Activated T-cell treated with anti-CD3 and anti-CD28 coated beads, Interleukin-2, amount 50 U/mL, for 1 hour (primary cell): ENCODE measurements at regions not wholly inside any gene's neighbourhood (a gene's known extent, or its start where the extent isn't known, plus 50 kb on each side); places are given as distances from the start of the nearest gene placed in this dataset.

ENCODE experiments used
- DNase-seq: peaks from one replicate; pipeline ENCODE4 v3.0.0-alpha.2; 2020

DNA sequence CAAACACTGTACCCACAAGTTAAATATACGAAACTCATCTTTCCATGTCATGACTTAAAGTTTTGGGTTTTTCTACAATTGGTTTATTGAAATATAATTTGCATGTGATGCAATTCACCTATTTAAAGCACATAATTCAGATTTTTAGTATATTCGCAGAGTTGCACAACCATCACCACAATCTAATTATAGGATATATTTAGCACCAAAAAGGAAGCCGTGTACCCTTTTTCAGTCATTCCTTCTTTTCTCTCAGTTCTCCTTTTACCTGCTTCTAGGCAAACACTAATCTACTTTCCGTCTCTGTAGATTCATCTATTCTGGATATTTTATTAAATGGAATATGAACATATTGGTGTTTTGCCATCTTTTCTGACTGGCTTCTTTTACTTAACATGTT lies 1458.1 kb upstream of the TENM4 start:
- no peak for DNase-seq

DNA sequence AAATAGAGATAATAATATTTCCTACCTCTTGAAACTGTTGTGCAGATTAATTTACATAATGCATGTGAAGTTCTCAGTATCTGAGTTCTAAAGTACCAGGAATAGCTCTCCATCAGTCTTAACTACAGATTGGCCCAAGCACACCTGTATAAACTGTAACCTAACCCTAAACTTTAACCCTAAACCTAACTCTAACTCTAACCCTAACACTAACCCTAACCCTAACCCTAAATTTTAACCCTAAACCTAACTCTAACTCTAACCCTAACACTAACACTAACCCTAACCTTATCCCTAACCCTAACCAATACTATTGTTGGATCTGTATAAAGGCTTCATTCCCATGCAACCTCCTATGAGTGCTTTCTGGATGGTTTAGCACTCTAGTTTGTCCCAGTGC lies 1445.9 kb upstream of the TENM4 start:
- no peak for DNase-seq

DNA sequence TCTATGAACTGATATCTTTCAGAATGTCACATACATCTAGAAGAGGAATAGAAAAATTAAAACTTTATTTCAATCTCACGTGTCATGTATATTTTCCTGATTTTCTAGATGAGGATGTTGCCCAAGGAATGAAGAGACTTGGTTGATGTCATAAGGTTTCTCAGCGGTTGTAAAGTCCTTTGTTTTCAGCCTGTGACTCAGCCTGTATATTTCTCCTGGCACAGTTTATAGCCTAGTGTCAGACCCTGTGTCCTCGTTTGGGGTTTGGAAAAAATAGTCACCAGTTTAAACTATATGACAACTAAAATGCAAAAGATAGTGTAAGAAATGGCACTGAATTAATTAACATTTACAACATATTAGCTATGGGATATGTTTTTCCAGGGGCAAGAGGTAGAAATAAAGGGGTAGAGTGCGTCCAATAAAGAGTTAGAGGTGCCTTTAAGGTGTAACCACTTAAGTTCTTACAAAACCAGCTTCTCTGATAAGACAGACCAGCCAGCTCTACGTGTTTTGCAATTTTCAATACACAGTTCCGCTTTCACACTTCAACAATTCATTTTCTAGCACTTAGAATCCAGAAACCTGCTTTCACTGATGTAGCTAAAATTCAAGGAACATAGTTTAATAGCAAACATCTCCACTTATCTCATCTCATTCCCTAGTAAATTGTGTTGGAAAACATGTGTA lies 1432.6 kb upstream of the TENM4 start:
- DNase-seq = no peak

DNA sequence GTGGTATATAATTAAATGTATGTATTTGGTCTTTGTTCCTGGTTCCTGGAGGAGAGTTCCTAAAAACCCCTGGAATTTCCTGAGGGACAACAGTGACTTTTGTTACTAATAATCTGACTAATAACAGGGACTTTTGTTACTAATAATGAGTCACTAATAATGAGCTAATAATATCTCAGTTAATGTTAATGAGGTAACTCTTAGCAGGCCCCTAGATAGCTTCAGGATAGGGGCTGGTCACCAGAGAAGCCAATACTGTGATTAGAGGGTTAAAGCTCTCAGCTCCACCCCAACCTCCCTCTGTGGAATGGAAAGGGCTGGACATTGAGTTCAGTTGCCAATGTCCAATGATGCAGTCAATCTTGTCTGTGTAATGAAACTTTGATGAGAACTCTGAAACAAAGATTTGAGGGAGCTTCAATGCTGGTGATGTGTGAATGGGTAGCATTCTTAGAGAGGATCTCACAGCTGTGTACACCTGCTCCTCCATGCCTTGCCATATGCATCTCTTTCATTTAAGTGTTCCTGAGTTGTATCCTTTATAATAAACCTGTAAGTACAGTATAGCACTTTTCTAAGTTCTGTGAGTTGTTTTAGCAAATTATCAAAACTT lies 1431.4 kb upstream of the TENM4 start:
- no peak for DNase-seq

DNA sequence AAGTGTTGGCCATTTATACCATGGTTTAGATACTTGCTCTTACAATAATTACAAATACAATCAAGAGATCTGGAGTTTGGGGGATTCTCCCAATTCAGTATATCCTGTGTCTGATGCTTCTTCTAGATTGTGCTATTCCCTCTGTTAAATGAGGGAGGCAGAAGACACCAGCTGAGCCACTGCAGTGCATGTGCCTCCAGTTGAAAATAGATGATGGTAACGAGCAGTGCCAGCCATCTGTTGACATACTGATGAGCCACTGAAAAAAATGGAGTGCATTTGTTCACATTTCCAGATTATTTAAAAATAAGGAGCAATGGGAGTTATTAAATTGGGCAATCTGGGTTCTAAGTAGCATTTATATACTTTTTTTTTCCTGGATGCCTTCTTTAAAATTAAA lies 1428.0 kb upstream of the TENM4 start:
- DNase-seq = no peak

DNA sequence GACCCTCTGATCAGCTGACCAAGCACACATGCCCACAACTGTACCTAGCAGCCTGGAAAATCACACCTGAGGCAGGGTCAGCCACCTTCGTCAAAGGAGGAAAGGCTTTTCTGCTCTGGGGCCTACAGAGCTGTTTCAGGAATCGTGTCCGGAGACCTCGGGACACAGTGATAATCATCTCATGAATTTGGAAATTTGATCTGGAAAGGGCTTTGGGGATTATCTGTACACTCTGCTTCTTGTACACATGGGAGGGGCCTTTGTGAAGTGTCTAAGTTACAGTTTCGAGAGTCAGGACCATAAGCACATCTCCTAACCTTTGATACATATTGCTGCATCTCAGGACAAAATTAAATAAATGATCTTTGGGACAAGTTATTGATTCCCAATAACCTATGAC lies 1421.2 kb upstream of the TENM4 start:
- DNase-seq = no peak

DNA sequence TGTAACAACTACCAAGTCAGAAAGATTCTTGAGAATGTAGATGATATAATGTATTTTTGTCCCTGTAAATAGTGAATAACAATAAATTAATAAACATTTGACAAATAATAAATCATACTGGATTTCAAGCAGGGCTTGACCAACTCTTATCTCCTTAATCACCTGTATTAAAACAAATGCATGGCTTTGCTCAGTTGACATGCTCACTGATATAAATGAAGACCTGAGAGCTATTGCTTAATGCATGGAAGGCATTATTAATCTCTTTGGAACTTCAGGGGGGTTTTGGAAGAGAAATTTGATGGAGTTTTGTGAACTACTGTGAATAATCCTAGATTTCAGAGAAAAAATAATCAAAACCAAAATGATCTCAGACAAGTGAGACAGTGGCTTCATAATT lies 1420.4 kb upstream of the TENM4 start:
- DNase-seq = no peak

DNA sequence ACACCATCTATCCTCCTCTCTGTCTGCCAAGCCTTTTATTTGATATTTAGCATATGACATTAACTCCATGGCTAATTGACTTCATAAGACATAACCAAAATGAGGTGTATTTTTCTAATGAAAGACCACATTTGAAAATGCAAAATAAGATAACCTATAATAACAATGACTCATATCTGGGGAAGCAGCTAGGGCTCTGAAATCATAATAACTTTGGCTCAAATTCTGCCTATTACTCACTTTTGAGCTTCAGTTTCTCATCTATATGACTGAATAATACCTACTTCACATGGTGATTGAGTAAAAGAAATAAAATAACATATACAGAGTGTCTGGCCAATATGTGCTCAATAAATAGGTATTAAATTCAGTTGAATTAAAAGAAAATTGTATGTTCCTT lies 1419.8 kb upstream of the TENM4 start:
- no peak for DNase-seq

DNA sequence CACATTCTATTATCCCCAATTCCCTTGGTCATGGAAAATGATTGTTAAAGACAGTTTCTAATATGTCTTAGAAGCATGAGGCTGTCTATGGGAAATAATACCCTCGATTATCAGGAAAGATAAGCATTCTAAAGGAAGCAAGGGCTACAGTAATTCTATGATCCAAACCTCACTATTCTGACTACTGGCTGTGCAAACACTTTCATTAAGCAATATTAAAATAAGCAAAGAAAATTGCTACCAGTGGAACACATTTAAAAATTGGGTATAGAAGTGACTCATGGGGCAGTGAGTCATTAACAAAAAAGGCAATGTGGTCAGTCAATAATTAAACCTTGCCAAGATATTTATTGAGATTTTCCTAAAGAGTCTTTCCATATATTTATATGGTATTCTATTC lies 1415.2 kb upstream of the TENM4 start:
- no peak for DNase-seq

DNA sequence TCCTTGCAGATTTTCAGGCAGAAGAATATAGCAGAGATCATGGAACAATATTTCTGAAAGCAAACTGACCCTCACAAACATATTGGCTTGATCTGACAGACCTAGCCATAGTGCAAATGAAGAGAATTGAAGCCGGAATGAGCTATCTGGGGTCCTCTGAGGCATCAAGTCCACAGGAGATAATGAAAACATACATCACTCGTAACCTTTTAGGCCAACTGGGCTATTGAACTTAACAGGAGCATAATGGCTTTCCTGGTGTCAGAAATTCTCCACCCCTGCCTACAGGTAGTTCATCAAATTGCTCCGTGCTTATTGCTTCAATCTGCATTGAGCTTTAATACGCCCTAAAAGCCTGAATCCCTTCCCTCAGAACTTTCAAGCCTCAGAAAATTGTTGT lies 1414.6 kb upstream of the TENM4 start:
- no peak for DNase-seq

DNA sequence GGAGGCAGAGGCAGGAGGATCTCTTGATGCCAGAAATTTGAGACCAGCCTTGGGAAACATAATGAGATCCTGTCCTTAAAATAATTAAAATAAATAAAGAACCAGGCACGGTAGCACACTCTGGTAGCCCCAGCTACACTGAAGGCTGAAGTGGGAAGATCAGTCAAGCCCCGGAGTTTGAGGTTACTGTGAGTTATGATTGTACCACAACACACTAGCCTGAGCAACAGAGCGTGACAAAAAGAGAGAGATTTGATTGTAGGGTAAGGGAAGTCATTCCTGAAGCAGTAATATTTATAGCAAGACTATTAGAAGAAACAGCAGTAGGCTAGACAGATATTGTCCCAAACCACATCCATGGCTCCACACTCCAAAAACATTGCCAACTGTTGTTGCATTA lies 1408.4 kb upstream of the TENM4 start:
- DNase-seq = no peak

DNA sequence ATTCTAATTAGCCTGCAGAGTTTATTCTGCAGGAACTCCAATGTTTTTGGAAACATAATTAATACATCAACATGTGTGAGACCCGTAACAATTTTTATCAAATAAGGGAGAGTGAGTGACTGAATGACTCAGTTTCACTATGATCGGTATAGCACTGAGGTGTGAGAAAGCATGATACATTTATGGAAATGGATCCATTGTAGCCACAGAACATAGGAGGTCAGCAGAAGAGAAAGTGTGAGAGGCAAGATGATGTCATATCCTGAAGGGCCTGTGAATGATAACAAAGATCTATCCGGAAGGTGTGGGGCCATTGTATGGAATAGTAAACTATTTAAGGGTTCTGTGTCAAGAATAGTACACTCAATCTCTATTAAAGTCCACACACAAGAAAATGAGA lies 1406.1 kb upstream of the TENM4 start:
- no peak for DNase-seq

DNA sequence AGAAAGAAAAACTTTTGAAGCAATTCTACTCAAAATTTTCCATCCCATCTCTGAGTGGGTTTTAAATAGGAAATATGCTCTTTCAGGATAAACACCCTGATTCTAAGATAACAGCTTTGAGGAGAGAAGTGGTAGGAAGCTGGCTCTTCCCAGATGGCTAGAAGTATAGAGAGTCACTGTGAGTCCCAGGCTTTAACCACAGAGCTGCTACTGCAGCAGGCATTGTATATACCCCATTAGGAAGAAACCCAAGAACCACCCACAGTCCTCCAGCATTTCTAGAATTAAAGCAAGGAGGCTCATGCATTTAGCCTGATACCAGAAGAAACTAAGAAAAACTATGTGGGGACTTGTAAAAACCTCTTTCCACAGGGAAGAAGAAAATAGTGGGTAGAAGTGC lies 1405.6 kb upstream of the TENM4 start:
- no peak for DNase-seq

DNA sequence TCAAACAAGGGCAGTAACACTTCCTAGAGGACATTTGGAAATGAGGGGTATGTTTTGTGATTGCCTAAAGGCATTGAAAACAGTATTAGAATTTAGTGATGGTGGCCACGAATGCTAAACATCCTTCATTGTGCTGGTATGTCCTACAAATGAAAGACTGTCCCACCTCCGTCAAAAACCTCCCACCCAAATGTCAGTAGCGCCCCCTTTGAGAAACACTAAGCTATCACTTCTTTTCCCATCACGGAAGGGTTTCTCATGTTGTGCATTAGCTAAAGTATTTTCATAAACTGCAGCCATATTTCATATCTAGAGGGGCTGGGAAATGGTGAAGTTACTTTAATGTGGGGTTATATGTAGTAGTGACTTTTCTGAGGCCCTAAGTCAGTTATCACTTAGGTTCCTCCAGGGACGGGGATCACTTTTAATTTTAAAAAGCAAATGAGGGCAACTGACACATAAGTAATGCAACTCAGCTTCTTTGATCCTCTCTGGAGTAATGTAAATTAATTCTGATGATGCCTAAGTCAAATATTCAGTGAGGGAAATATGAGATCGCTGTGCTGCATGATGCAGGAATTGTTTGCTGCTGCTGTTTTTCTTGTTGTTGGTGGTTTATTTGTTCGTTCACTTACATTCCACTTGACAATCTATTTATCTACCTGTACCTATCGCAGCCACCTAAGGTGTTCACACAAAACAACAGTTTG lies 1403.4 kb upstream of the TENM4 start:
- DNase-seq = no peak

DNA sequence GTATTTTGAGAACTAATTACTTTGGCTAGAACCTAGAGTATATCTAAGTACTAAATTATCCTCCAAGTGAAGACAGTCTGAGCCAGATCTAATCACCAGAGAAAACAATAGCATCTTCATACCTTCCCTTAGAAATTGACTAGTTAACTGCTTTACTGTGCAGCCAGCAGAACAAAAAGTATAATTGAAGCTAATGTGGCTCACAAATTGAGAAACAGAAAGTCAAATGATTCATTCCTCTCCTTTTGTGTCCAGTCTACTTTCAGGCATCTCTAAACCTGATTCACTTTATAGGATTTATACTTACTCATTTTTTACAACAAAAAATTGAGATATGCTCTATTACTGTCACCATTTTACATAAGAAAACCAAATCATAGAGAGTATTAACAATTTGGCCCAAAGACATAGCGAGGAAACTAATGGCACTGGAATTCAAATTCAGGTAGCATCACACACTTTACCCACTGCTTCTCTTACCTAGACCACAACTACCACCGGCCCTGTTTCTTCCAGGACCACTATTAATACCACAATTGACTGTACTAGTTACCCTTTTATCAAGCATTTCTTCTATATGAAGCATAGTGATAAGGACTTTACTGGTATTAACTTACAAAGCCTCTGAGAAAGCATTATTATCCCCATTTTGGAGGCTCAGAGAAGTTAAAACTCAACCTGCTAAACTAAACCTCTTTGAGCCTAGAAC lies 1402.6 kb upstream of the TENM4 start:
- no peak for DNase-seq

DNA sequence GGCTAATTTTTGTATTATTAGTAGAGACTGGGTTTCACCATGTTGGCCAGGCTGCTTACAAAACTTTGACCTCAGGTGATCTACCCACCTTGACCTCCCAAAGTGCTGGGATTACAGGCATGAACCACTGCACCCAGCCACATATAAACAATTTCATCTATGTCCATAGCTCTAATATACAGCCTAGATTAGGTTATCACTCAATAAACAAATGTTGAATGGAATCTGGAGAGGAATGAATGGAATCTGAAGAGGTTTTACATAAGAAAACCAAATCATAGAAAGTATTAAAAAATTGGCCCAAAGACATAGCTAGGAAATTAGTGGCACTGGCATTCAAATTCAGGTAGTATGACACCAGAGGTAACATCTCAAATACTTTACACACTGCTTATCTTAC lies 1401.4 kb upstream of the TENM4 start:
- DNase-seq = no peak

DNA sequence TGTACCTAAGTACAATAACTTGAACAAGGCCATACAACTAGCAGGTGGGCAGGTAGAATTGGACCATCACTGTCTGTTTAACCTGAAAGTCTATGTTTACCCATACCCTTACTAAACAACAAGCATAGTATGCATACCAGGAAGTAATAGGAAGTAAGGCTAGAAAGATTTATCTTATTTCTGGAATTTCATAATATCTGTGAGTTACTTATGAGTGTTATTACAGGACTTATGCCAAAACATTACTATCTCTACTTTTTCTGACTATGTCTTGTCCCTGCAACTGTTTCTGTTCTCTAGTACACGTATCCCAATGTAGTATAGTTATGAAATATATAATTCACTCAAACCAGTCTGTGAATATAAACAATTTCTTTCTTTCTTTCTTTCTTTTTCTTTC lies 1400.8 kb upstream of the TENM4 start:
- no peak for DNase-seq

DNA sequence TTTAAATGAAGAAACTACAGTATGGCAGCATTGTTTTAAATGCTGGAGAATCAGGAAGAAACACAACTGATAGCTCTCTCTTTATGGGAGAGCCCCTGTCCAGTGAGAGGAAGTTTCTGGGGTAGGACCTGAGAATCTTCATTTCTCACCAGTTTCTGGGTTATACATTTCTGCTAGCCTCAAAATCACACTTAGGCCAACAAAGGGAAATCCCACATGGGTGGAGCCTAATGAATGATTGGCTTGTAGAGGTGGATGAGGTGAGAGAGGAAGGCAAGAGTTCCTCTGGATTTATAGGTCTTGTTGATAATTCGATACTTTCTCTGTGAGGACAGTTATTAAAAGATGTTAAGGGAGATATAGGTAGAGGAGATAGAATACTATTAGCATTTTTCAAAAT lies 1397.3 kb upstream of the TENM4 start:
- no peak for DNase-seq

DNA sequence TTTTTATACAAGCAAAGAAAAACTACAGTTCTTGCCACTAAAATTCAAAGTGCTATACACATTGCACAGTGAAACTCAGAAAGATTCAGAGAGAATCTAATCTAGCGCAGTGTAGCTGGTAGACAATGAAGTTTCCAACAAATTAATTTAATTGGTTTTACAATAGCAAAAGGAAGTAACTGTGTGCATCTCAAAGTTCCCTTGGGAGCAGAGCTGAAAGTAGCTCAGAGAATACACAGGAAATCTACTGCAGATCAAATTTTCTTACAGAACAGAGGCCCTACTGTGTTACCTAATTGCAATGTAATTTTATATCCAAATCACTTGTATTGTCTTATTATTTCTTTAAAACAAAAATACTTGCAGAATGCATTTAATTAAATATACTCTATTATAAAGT lies 1396.2 kb upstream of the TENM4 start:
- DNase-seq = no peak

DNA sequence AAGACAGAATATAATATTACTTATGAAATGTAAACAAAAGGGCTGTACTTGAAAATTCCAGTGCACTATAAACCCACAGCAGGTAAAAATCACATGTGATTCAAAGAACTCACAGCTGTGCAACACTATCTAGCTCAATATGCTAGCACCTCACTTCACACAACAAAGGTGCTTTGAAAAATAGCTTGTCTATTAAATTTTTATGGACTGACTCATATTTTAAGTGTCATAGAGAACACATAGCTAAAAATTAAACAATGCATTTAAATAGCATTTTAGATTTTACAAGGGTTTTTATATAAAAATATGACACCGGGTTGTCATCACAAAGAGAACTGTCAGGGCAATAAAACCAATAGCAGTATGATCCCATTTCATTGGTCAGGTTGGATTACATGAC lies 1390.5 kb upstream of the TENM4 start:
- DNase-seq = no peak

DNA sequence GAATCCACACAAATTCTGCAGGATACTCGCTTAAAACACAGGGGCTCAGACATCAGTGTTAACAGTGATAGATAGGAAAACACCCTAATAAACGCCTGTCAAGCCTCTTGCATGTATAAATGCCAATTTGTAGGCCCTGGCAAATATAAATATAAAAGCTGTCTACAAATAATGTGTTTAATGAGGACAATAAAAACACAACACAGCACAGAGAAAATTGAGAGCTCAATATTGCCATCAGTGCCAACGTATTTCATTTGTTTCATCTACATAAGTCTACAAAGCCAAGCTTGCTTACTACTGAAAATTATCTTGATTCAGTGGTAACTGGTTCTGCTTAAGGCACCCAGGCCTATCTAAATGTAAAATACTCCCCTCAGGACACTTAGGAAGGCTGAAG lies 1387.0 kb upstream of the TENM4 start:
- DNase-seq = no peak

DNA sequence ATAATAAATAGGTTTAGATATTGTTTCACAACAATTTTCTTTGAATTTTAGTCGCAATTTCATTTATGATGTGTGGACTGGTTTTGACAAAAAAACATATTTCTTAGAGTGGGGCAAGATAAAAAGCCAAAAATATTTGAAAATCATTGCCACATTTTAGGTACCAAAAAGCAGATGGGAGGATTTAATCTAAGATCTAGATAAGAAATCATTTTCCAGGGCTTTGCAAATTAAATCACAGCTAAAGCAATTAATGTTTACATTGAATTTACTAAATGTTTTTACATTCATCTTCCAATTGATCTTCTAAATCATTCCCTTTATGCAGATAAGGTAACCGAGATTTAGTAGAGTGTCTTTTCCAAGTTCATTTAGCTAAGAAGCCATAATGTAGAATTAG lies 1386.0 kb upstream of the TENM4 start:
- no peak for DNase-seq

DNA sequence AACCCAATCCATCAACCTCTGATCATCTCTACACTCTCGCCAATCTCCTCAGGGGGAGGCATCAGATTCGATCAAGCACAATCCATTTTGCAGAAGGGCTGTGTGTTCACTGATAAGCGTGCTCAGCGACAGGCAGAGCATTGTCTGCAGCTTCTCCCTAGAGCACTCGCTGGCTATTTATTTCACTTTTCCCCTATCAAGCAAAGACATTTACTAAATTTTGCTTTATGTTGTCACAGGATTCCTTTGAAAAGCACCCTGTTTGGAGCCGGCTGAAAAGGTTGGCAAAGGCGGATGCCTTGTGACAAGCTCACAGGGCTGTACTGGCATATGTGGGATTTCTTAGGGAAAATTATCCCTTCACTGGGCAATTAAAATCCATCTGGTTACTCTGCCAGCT lies 1381.5 kb upstream of the TENM4 start:
- DNase-seq = no peak

DNA sequence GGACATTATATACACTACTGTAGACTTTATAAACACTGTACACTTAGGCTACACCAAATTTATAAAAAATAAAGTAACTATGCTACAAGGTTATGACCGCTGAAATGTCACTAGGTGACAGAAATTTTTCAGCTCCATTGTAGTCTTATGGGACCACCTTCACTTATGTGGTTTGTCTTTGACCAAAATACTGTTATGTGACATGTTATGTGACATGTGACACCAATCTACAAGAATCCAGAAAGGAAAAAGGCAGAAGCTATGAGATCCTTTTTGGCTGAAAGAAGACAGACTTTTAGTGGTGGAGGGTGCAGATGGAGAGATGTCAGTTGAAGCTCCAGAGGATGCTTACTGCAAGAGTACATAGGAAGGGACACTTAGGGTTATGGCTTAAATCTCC lies 1378.4 kb upstream of the TENM4 start:
- DNase-seq = no peak
